NCI-H82 treated with DMSO at 0.1 percent for 48 hours (cell line): ENCODE measurements at regions not wholly inside any gene's neighbourhood (a gene's known extent, or its start where the extent isn't known, plus 50 kb on each side); places are given as distances from the start of the nearest gene placed in this dataset.
A peak's percentile ranks its signal among the peaks of the same experiment; 100 is the strongest.
"Not testable (repeated sequence)": the region's sequence is repeated elsewhere in the genome, so short reads cannot be mapped to it uniquely, and the experiment has no call there.

Experiments
- DNase-seq: peaks from one replicate; lab custom pipeline; 2025; ENCODE audit not compliant: unreplicated experiment; lab: John Stamatoyannopoulos, UW

GRCh38 chr3:103134023-103134724 is 699.4 kb downstream of the ZPLD1 start:
- DNase-seq, result no peak

DNA sequence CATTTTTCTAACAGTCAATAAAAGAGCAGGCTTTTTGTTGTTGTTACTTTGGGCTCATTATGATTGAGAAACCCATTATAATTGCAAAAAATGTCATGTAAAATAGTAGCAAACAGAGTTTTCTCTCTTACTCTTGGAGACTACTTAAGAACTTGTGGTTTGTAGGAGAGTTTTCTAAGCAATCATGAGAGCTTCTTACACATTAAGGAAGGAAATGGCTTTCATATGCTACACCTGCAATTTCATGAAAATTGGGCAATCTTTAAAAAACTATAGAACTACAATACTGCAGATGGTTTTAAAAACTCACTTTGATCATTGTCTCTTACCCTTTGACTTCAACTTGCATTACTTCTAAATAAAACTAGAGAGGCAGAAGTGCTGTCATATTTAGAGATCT is 701.8 kb downstream of the ZPLD1 start:
- peak; percentile 23 for DNase-seq

GRCh38 chr3:103137830-103138229 is 703.0 kb downstream of the ZPLD1 start:
- no peak for DNase-seq

DNA sequence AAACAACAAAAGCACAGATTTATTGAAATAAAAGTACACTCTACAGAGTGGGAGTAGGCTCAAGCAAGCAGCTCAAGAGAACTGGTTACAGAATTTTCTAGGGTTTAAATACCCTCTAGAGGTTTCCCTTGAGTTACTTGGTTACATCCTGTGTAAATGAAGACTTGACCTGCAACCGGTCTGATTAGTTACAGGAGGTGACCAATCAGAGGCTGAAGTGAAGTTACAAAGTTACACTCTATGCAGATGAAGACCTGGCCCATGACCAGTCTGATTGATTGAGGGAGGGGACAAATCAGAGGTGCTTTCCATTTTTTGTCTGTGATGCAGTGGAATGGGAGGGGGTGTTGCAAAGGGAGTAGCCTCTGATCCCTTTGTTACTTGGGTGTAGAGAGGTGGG is 723.4 kb downstream of the ZPLD1 start:
- DNase-seq, result no peak

DNA sequence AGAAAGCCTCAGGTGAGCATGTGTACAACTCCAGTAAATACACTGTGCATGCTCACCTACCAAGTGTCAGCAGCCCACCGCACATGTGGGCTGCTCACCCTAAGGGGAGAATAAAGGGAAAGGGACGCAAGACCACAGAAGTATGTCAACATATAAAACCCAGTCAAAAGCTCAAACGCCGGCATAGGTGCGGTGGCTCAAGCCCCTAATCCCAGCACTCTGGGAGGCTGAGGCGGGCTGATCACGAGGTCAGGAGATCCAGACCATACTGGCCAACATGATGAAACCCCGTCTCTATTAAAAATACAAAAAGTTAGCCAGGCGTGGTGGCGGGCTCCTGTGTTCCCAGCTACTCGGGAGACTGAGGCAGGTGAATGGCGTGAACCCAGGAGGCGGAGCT is 732.1 kb downstream of the ZPLD1 start:
- no peak for DNase-seq

GRCh38 chr3:103167850-103168249 is 733.0 kb downstream of the ZPLD1 start:
- DNase-seq, result no peak

GRCh38 chr3:103169289-103169688 is 734.5 kb downstream of the ZPLD1 start:
- DNase-seq, result no peak

GRCh38 chr3:103170651-103171050 is 735.8 kb downstream of the ZPLD1 start:
- DNase-seq, result no peak

DNA sequence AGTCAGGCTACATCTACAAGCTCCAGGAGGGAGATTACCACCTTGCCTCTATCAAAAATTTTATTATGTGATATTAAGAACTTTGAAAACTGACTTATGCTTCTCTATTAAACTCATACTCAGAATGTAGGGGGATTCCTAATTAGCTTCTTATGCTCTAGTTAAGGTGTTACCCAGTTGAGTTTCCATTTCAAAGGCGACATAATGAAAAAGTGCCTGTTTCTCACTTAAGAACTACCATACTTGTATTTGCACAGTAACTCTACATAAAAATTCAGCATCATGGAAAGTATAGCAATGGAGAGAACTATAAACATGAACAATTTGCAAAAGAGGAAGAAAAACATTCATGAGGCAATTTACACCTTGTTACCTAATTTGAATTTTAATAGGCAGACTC is 739.1 kb downstream of the ZPLD1 start:
- no peak for DNase-seq

- DNase-seq, result no peak
Measured at GRCh38 chr3:103181160-103181559, 746.3 kb downstream of the ZPLD1 start.

- DNase-seq, result no peak
Measured at GRCh38 chr3:103184772-103185171, 750.0 kb downstream of the ZPLD1 start.

GRCh38 chr3:103189941-103190340 is 755.1 kb downstream of the ZPLD1 start:
- no peak for DNase-seq

DNA sequence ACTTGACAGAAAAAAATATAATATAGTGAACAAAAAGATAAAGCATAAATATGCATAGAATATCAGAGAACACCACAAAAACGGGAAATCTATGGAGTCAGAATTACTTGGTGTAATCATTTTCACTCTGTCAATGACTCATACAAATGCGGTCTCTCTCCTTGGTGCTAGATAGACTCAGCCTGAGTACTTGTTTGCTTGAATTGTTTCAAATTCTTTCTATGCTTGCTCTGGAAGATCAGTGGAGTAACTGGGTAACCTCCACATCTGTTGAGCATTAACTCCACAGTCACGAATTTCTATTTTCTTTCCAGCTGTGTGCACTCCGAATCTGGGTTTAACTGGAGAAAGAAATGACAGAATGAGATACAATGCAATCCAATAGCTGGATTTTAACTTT is 760.4 kb downstream of the ZPLD1 start:
- DNase-seq, result no peak

DNA sequence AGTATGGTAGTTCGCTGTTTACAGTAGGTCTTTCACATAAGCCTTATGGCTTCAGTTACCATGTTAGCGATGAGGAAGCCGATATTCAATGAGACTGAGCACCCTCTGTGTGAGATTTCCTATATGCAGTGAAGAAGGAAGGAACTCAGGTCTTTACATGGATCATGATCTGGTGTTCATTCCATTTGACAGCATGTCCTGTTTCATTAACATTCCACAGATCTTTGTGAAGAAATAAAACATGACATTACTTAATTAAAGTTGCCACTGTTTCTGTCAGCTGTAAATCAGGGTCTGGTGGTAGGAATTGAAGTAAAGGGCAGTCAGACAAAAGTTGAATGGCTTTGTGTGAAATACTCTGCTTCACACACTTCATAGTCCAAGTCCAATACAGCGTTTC is 768.6 kb downstream of the ZPLD1 start:
- no peak for DNase-seq

DNA sequence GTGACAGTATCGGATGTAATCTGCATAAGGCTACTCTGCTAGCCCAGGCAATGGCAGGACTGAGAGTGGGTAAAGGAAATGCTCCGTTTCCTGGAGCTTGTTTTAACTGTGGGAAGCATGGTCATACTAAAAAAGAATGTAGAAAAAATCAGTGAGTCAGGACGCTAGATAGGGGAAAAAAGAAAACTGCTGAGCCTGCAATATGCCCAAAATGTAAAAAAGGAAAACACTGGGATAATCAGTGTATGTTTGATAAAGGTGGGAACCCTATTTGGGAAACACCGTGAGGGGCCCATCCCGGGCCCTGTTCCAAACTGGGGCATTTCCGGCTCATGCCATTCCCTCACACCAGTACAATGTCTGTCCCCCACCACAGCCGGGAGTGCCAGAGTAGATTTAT is 775.8 kb downstream of the ZPLD1 start:
- no peak for DNase-seq

GRCh38 chr3:103218146-103218545 is 783.3 kb downstream of the ZPLD1 start:
- DNase-seq, result no peak

- DNase-seq, result no peak
Measured at GRCh38 chr3:103218793-103219192, 784.0 kb downstream of the ZPLD1 start.

DNA sequence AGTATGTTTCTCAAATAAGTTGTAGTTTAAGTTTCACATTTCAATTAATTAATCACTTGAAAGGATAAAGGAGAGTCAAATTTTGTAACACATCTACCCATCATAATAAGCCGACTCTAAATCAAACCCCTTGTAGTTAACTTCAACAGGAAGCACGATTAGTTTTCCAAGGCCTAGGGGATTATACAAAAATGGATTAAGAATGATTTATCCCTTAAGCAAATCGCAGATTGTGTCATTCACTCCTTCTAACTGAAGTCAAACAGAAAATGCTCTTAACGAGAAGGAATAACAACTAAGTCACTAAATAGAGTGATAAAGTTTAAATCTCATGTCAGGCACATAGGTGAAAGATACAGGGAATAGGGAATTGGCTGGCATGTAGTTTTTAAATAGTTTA is 792.8 kb downstream of the ZPLD1 start:
- DNase-seq, result no peak

DNA sequence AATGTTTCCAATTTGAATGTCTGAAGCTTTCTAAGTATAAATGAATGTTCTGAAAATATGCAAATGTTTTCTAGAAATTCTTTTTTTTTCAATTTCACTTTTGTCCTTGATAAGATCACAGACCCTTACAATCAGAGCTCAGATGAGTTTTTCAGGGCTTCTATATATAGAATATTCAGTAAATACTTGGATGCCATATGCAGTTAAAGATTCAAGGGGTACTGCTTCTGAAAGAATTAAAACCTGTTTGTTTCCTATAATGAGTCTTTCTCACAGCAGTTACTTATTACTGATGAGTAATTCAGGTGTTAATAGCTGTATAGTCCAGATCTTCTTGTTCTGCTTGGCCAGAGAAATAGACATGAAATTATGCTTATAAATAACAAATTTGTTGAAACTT is 812.6 kb downstream of the ZPLD1 start:
- no peak for DNase-seq

DNA sequence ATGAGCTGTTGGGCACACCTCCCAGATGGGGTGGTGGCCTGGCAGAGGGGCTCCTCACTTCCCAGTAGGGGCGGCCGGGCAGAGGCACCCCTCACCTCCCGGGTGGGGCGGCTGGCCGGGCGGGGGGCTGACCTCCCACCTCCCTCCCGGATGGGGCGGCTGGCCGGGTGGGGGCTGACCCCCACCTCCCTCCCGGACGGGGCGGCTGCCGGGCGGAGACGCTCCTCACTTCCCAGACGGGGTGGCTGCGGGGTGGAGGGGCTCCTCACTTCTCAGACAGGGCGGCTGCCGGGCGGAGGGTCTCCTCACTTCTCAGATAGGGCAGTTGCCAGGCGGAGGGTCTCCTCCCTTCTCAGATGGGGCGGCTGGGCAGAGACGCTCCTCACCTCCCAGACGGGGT is 820.0 kb downstream of the ZPLD1 start:
- DNase-seq, result not testable (repeated sequence)

DNA sequence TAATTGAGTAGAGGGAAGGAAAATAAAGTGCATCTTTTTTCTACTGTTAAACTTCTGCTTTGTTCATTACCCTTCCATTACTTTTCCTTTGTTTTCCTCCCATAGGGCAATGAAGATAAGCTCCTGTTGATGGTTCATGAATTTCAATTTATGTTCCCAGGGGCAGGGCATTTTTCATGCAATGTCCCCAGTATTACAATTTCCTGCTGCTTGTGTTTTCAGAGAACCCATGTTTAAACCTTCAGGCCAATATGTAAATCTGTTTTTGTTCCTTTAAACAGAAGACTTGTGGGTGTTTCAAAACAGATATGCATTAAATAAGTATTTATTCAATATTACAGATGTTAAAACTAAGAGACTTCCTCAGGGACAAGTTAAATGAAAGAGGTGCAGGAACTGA is 834.5 kb downstream of the ZPLD1 start:
- no peak for DNase-seq

DNA sequence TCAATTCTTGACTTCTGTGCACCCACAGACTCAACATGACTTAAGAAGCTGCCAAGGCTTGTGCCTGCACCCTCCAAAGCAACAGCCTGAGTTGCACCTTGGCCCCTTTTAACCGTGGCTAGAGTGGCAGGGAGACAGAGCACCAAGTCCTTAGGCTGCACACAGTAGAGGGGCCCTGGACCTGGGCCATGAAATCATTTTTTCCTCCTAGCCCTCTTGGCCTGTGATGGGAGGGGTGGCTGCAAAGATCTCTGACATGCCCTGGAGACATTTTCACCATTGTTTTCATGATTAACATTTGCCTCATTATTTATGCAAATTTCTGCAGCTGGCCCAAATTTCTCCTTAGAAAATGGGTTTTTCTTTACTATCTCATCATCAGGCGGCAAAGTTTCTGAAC is 836.8 kb downstream of the ZPLD1 start:
- no peak for DNase-seq

GRCh38 chr3:103295974-103296570 is 861.3 kb downstream of the ZPLD1 start:
- peak; percentile 25 for DNase-seq
